K562 (cell line): ENCODE measurements at regions not wholly inside any gene's neighbourhood (a gene's known extent, or its start where the extent isn't known, plus 50 kb on each side); places are given as distances from the start of the nearest gene placed in this dataset.

Source experiments
- ATAC-seq: fragments of 200-7000 bp; cut with Tn5 transposase; 3 replicates; pipeline ENCODE4 v1.9.1; 2020; ENCODE audit warnings: moderate library complexity
- BruUV-seq: library from RNA; stranded (reverse); fragments of 400-500 nt; replicated peaks from 2 replicates; lab custom pipeline; 2021; lab: Mats Ljungman, UMichigan
- CTCF ChIA-PET: fragments of 300-600 bp; formaldehyde crosslinking; extraction: SDS; loops from one replicate; lab custom pipeline; 2021; ENCODE audit warnings: low intra/inter-chr PET ratio; lab: Yijun Ruan, JAX
- POLR2A ChIA-PET: fragments of 300-600, 350-650 bp; sonication (Branson Sonifier 250); formaldehyde crosslinking; extraction: SDS; loops from one replicate; lab custom pipeline; 2021; ENCODE audit warnings: antibody characterized with exemption, inconsistent platforms; lab: Yijun Ruan, JAX
- DNase-seq, 4 experiments: peaks; one replicate each; pipeline versions ENCODE4 v3.0.0 to v3.0.0-alpha.2; 2011 to 2018; ENCODE audit warnings: low spot score in 3 of 4, mixed read lengths in 3 of 4; ENCODE audit errors: extremely low read depth in 1 of 4
- FAIRE-seq: peaks from 2 replicates; lab custom pipeline; 2011; peaks lifted over from hg19 to GRCh38; lab: Jason Lieb, UNC
- H2AFZ ChIP-seq: 2 replicates; pipeline ENCODE4 v1.6.0; 2011; ENCODE audit warnings: low read depth, low read length, control low read depth, inconsistent platforms
- H3K27ac ChIP-seq: fragments of 200-600 bp; 3 replicates; pipeline ENCODE4 v1.8.0; 2011; ENCODE audit warnings: low read depth, mild to moderate bottlenecking, control low read depth, inconsistent platforms, low read length, moderate library complexity, mixed read lengths; ENCODE audit errors: extremely low read depth
- H3K27me3 ChIP-seq, 2 experiments: fragments of 300-600 bp in 1 of 2; 2 replicates in 1 of 2; 3 replicates in 1 of 2; pipeline versions ENCODE4 v1.6.0 to v1.8.0; 2011; ENCODE audit warnings: inconsistent platforms in 2 of 2, low read length in 2 of 2, mild to moderate bottlenecking in 1 of 2, mixed read lengths in 1 of 2, moderate library complexity in 1 of 2; ENCODE audit not compliant: control insufficient read depth in 2 of 2, insufficient read depth in 2 of 2
- H3K36me3 ChIP-seq: fragments of 300-600 bp; 3 replicates; pipeline ENCODE4 v1.8.0; 2011; ENCODE audit warnings: mild to moderate bottlenecking, low read length, inconsistent platforms; ENCODE audit not compliant: control insufficient read depth, insufficient read depth
- H3K4me1 ChIP-seq, 2 experiments: fragments of 200-600 bp in 1 of 2; replicated peaks in 1 of 2; 2 replicates in 1 of 2; 3 replicates in 1 of 2; pipeline versions ENCODE4 v1.5.1 to v1.8.0; 2011; ENCODE audit warnings: inconsistent platforms in 2 of 2, low read length in 2 of 2, mild to moderate bottlenecking in 1 of 2, mixed read lengths in 1 of 2, moderate library complexity in 1 of 2; ENCODE audit not compliant: control insufficient read depth in 2 of 2, insufficient read depth in 2 of 2
- H3K4me2 ChIP-seq: 2 replicates; pipeline ENCODE4 v1.6.1; 2011; ENCODE audit warnings: low read length, control low read depth, inconsistent platforms, mixed read lengths; ENCODE audit not compliant: insufficient read depth
- H3K4me3 ChIP-seq: fragments of 200-600 bp; sonication (generic), shearing (Covaris generic); 2 replicates; pipeline ENCODE4 v1.5.1; 2016; ENCODE audit warnings: control low read depth, inconsistent platforms
- H3K79me2 ChIP-seq: fragments of 200-600 bp; 3 replicates; pipeline ENCODE4 v1.8.0; 2011; ENCODE audit warnings: low read length, inconsistent platforms; ENCODE audit not compliant: control insufficient read depth, insufficient read depth
- H3K9ac ChIP-seq, 2 experiments: 2 replicates each; pipeline versions ENCODE4 v1.6.0 to v1.6.1; 2011; ENCODE audit warnings: low read depth in 2 of 2, low read length in 2 of 2, control low read depth in 1 of 2, inconsistent platforms in 1 of 2, mild to moderate bottlenecking in 1 of 2, mixed read lengths in 1 of 2; ENCODE audit not compliant: insufficient read depth in 1 of 2
- H3K9me1 ChIP-seq: one replicate; pipeline ENCODE4 v1.6.0; 2011; ENCODE audit warnings: inconsistent platforms, mild to moderate bottlenecking, low read length, moderate library complexity; ENCODE audit not compliant: control insufficient read depth, insufficient read depth
- H3K9me3 ChIP-seq: replicated peaks from 2 replicates; pipeline ENCODE4 v1.5.1; 2011; ENCODE audit warnings: low read depth, low read length, inconsistent platforms; ENCODE audit not compliant: control insufficient read depth, insufficient read depth
- H4K20me1 ChIP-seq: replicated peaks from 2 replicates; pipeline ENCODE4 v1.6.1; 2011; ENCODE audit warnings: low read length, inconsistent platforms, mixed read lengths; ENCODE audit not compliant: control insufficient read depth, insufficient read depth
- HIVEP1 ChIP-seq: fragments of 250-450 bp; sonication (Bioruptor Pico); IDR thresholded peaks from 2 replicates; pipeline ENCODE4 v1.4.0; 2020; ENCODE audit warnings: mild to moderate bottlenecking
- HNRNPH1 ChIP-seq: fragments of 200-400 bp; formaldehyde crosslinking; optimal IDR thresholded peaks from 2 replicates; pipeline ENCODE3; 2017; ENCODE audit warnings: low read depth, mild to moderate bottlenecking, low read length, moderate library complexity
- MAFF ChIP-seq: IDR thresholded peaks from 2 replicates; pipeline ENCODE4 v1.6.1; 2012; ENCODE audit warnings: low read length, improper control_type of control experiment
- POLR2AphosphoS5 ChIP-seq: IDR thresholded peaks from 2 replicates; pipeline ENCODE4 v1.6.1; 2011; ENCODE audit warnings: mild to moderate bottlenecking, low read depth, low read length, moderate library complexity; ENCODE audit not compliant: control insufficient read depth, insufficient read depth
- PRDM10 ChIP-seq: fragments of 450-650 bp; IDR thresholded peaks from 2 replicates; pipeline ENCODE4 v1.6.1; 2018; ENCODE audit not compliant: partially characterized antibody
- RFX1 ChIP-seq: fragments of 450-650 bp; IDR thresholded peaks from 2 replicates; pipeline ENCODE4 v1.6.1; 2016; ENCODE audit warnings: mild to moderate bottlenecking, moderate library complexity
- ZC3H4 ChIP-seq: sonication (generic); formaldehyde crosslinking; IDR thresholded peaks from 2 replicates; pipeline ENCODE4 v1.9.0; 2021; ENCODE audit warnings: missing genetic modification reagents, borderline replicate concordance
- ZEB2 ChIP-seq: fragments of 450-650 bp; IDR thresholded peaks from 2 replicates; pipeline ENCODE4 v1.6.1; 2016
- ZNF639 ChIP-seq, 2 experiments: fragments of 200-800 bp in 1 of 2; sonication (Bioruptor generic) in 1 of 2; sonication (generic) in 1 of 2; formaldehyde crosslinking in 1 of 2; IDR thresholded peaks in 1 of 2; conservative IDR thresholded peaks in 1 of 2; 2 replicates each; pipeline versions ENCODE4 v1.5.0 to v1.6.1; 2016 to 2020; ENCODE audit warnings: missing compliant biosample characterization in 1 of 2, missing genetic modification characterization in 1 of 2, missing genetic modification reagents in 1 of 2
- ZNF655 ChIP-seq: fragments of 250-450 bp; sonication (Bioruptor Pico); IDR thresholded peaks from 2 replicates; pipeline ENCODE4 v1.5.0; 2021
- ZNF717 ChIP-seq: fragments of 250-450 bp; sonication (Bioruptor Pico); IDR thresholded peaks from 2 replicates; pipeline ENCODE4 v1.5.0; 2021
- WGBS: fragments of 100-300 bp; shearing (Covaris generic); methylation state at CpG from one replicate; pipeline ENCODE4 v1.1.6; 2016; ENCODE audit warnings: low coverage, mixed read lengths; ENCODE audit not compliant: insufficient coverage; ENCODE audit errors: missing lambda C conversion rate; 5-methylcytosine and 5-hydroxymethylcytosine counted together
- in situ Hi-C: fragments of 300-500 bp; cut with MboI; formaldehyde crosslinking; loops from 4 replicates; pipeline ENCODE4 v1.15.0; 2018; ENCODE audit warnings: inconsistent platforms, mixed read lengths
- intact Hi-C: fragments of 100-400 bp; cut with micrococcal nuclease; formaldehyde crosslinking; loops from 2 replicates; pipeline ENCODE4 v1.14.2; 2022

GRCh38 chr20:40108321-40108720, 580.7 kb downstream of the MAFB start:
- no peak for DNase-seq
- Histone ChIP-seq H3K9me3 (no peaks in the 10 kb centered on the region), H4K20me1 (no peaks in the 10 kb centered on the region)
- TF ChIP-seq ZNF717 (CRISPR knock-in tag): no peak
- TF ChIP-seq ZNF655 (CRISPR knock-in tag): no peak
- TF ChIP-seq HIVEP1 (CRISPR knock-in tag): no peak
- TF ChIP-seq MAFF: no peak
- TF ChIP-seq RFX1: no peak
- TF ChIP-seq ZC3H4: no peak
- TF ChIP-seq HNRNPH1: no peak
- TF ChIP-seq, all 486 proteins: peak for 0
- Histone ChIP-seq H3K4me3 (no peak overlapping the region), H3K36me3 (no peaks in the 10 kb centered on the region), H3K27me3 (no peaks in the 10 kb centered on the region), H3K4me2 (no peak overlapping the region), H3K27ac (no peak overlapping the region), H2AFZ (no peak overlapping the region), H3K9me1 (no peaks in the 10 kb centered on the region), H3K4me1 (no peaks in the 10 kb centered on the region), H3K79me2 (no peaks in the 10 kb centered on the region), H3K9ac (no peak overlapping the region)
- ATAC-seq (no peak), FAIRE-seq (no peak)
- no TSS peak for BruUV-seq
- intact Hi-C loops (no loop called here), in situ Hi-C loops (no loop called here)
- ChIA-PET CTCF (no interaction called here), POLR2A (no interaction called here)
- WGBS: 0% methylated on average over 5 of the region's 7 CpGs

- DNase-seq (no peak), FAIRE-seq (no peak), ATAC-seq (no peak)
- H3K36me3 ChIP-seq: no peaks in the 10 kb centered on the region
- no peak overlapping the region for H3K4me3 ChIP-seq
- no peak overlapping the region for H3K4me2 ChIP-seq
- H3K4me1 ChIP-seq: no peaks in the 10 kb centered on the region
- no peak overlapping the region for H3K9ac ChIP-seq
- H3K79me2 ChIP-seq: no peaks in the 10 kb centered on the region
- no peak overlapping the region for H3K27ac ChIP-seq
- intact Hi-C loops: no loop called here
- CTCF ChIA-PET: no interaction called here
- H3K9me1 ChIP-seq: no peaks in the 10 kb centered on the region
- no TSS peak for BruUV-seq
- H4K20me1 ChIP-seq: no peaks in the 10 kb centered on the region
- H3K27me3 ChIP-seq: no peaks in the 10 kb centered on the region
- WGBS: 0% methylated on average over 3 of the region's 5 CpGs
- no peak overlapping the region for H2AFZ ChIP-seq
- POLR2A ChIA-PET: no interaction called here
- in situ Hi-C loops: no loop called here
- no peaks in the 10 kb centered on the region for H3K9me3 ChIP-seq
- no peak for TF ChIP-seq ZEB2
- no peak for TF ChIP-seq ZNF639 (CRISPR knock-in tag; conservative IDR thresholded peaks at IDR 0.05 in 1 of 2, IDR thresholded peaks at IDR 0.05 in 1 of 2)
- no peak for TF ChIP-seq PRDM10
- TF ChIP-seq POLR2AphosphoS5: no peak
These were observed 584.1 kb downstream of the MAFB start for GRCh38 chr20:40104959-40105358.
